ENCODE measurements at regions not wholly inside any gene's neighbourhood (a gene's known extent, or its start where the extent isn't known, plus 50 kb on each side); places are given as distances from the start of the nearest gene placed in this dataset.

- Histone ChIP-seq H3K36me3 (ENCODE audit: insufficient read depth, low read length) (no peaks in the 10 kb centered on the region), H3K9me3 (ENCODE audit: low read length) (no peaks in the 10 kb centered on the region), H3K9ac (ENCODE audit: low read length) (no peak overlapping the region), H4K20me1 (ENCODE audit: insufficient read depth, low read length) (no peaks in the 10 kb centered on the region), H3K79me2 (ENCODE audit: insufficient read depth, low read length) (no peaks in the 10 kb centered on the region), H3K4me3 (ENCODE audit: low read depth, low read length, poor library complexity, severe bottlenecking) (no peak overlapping the region), H3K4me2 (ENCODE audit: low read length) (no peak overlapping the region), H3K4me1 (ENCODE audit: insufficient read depth, low read length, severe bottlenecking) (no peaks in the 10 kb centered on the region), H3K9me2 (ENCODE audit: low read depth, low read length) (no peaks in the 10 kb centered on the region), H3F3A (ENCODE audit: insufficient read depth, low read length) (no peaks in the 10 kb centered on the region), H2AFZ (ENCODE audit: low read length) (no peak overlapping the region), H3K27me3 (ENCODE audit: insufficient read depth, low read length) (no peaks in the 10 kb centered on the region), H3K27ac (ENCODE audit: low read depth, low read length, poor library complexity, severe bottlenecking) (no peak overlapping the region)
- TF ChIP-seq CTCF (IDR thresholded peaks at IDR 0.05; ENCODE audit: low read length) (no peak), EZH2 (IDR thresholded peaks at IDR 0.05; ENCODE audit: borderline replicate concordance, low read length) (no peak)
Measured at GRCh38 chrX:26922278-26922677, 540.9 kb downstream of the PPP4R3C start.

- H3K27me3 ChIP-seq (ENCODE audit: insufficient read depth, low read length) = no peaks in the 10 kb centered on the region
- H3K9me2 ChIP-seq (ENCODE audit: low read depth, low read length) = no peaks in the 10 kb centered on the region
Measured at GRCh38 chrX:26918631-26919030, 544.5 kb downstream of the PPP4R3C start.

GRCh38 chrX:26916991-26917390 is 546.1 kb downstream of the PPP4R3C start:
- H3K4me2 ChIP-seq (ENCODE audit: low read length) = no peak overlapping the region
- TF ChIP-seq EZH2 (IDR thresholded peaks at IDR 0.05; ENCODE audit: borderline replicate concordance, low read length) (no peak), CTCF (IDR thresholded peaks at IDR 0.05; ENCODE audit: low read length) (no peak)

More at GRCh38 chrX:26918631-26919030, 544.5 kb downstream of the PPP4R3C start:
- no peaks in the 10 kb centered on the region for H3K4me1 ChIP-seq (ENCODE audit: insufficient read depth, low read length, severe bottlenecking)
- no peaks in the 10 kb centered on the region for H3K79me2 ChIP-seq (ENCODE audit: insufficient read depth, low read length)
- no peaks in the 10 kb centered on the region for H3K36me3 ChIP-seq (ENCODE audit: insufficient read depth, low read length)
- H2AFZ ChIP-seq (ENCODE audit: low read length) = no peak overlapping the region
- H4K20me1 ChIP-seq (ENCODE audit: insufficient read depth, low read length) = no peaks in the 10 kb centered on the region
- no peak overlapping the region for H3K9ac ChIP-seq (ENCODE audit: low read length)
- no peak overlapping the region for H3K4me2 ChIP-seq (ENCODE audit: low read length)
- no peaks in the 10 kb centered on the region for H3F3A ChIP-seq (ENCODE audit: insufficient read depth, low read length)
- TF ChIP-seq CTCF (IDR thresholded peaks at IDR 0.05; ENCODE audit: low read length) (peak; percentile 58), EZH2 (IDR thresholded peaks at IDR 0.05; ENCODE audit: borderline replicate concordance, low read length) (no peak)
- H3K4me3 ChIP-seq (ENCODE audit: low read depth, low read length, poor library complexity, severe bottlenecking) = no peak overlapping the region
- no peaks in the 10 kb centered on the region for H3K9me3 ChIP-seq (ENCODE audit: low read length)
- no peak overlapping the region for H3K27ac ChIP-seq (ENCODE audit: low read depth, low read length, poor library complexity, severe bottlenecking)

More at GRCh38 chrX:26916991-26917390, 546.1 kb downstream of the PPP4R3C start:
- no peaks in the 10 kb centered on the region for H3F3A ChIP-seq (ENCODE audit: insufficient read depth, low read length)
- no peak overlapping the region for H3K4me3 ChIP-seq (ENCODE audit: low read depth, low read length, poor library complexity, severe bottlenecking)
- H3K9me3 ChIP-seq (ENCODE audit: low read length) = no peaks in the 10 kb centered on the region
- no peak overlapping the region for H2AFZ ChIP-seq (ENCODE audit: low read length)
- H3K4me1 ChIP-seq (ENCODE audit: insufficient read depth, low read length, severe bottlenecking) = no peaks in the 10 kb centered on the region
- no peak overlapping the region for H3K27ac ChIP-seq (ENCODE audit: low read depth, low read length, poor library complexity, severe bottlenecking)
- no peaks in the 10 kb centered on the region for H3K9me2 ChIP-seq (ENCODE audit: low read depth, low read length)
- H3K27me3 ChIP-seq (ENCODE audit: insufficient read depth, low read length) = no peaks in the 10 kb centered on the region
- no peaks in the 10 kb centered on the region for H4K20me1 ChIP-seq (ENCODE audit: insufficient read depth, low read length)
- H3K36me3 ChIP-seq (ENCODE audit: insufficient read depth, low read length) = no peaks in the 10 kb centered on the region
- no peaks in the 10 kb centered on the region for H3K79me2 ChIP-seq (ENCODE audit: insufficient read depth, low read length)
- no peak overlapping the region for H3K9ac ChIP-seq (ENCODE audit: low read length)

All from OCI-LY1 (cell line).